ENCODE measurements at regions not wholly inside any gene's neighbourhood (a gene's known extent, or its start where the extent isn't known, plus 50 kb on each side); places are given as distances from the start of the nearest gene placed in this dataset.

GRCh38 chr9:87270848-87271234, 226.8 kb upstream of the DAPK1 start:
- H3K4me1 ChIP-seq (ENCODE audit: control insufficient read depth in 1 of 2, insufficient read depth in 2 of 2, low read length in 2 of 2), result no peaks in the 10 kb centered on the region
- ATAC-seq (no peak), DNase-seq (ENCODE audit: low read depth, low spot score) (no peak)
- TF ChIP-seq CTCF (IDR thresholded peaks at IDR 0.05 in 2 of 3, conservative IDR thresholded peaks at IDR 0.05 in 1 of 3; ENCODE audit: borderline replicate concordance in 1 of 3, insufficient read depth in 1 of 3, low read depth in 2 of 3, low read length in 2 of 3), result no peak
- TF ChIP-seq JUND (IDR thresholded peaks at IDR 0.05), result no peak
- TF ChIP-seq ELF1 (IDR thresholded peaks at IDR 0.05; ENCODE audit: borderline replicate concordance, low read depth), result no peak
- H3K27ac ChIP-seq (ENCODE audit: low read depth, low read length), result no peak overlapping the region
- H3K4me3 ChIP-seq (replicated peaks in 1 of 2; ENCODE audit: low read depth in 1 of 2, low read length in 2 of 2), result no peak overlapping the region
- intact Hi-C loops (cut with micrococcal nuclease), result loop anchor here (5.0 kb wide), 1 partner anchor 41 kb away; no protein-coding TSS in a partner anchor
- H3K36me3 ChIP-seq (ENCODE audit: control insufficient read depth in 1 of 2, insufficient read depth in 2 of 2, low read length in 2 of 2), result no peaks in the 10 kb centered on the region
- H3K79me2 ChIP-seq (ENCODE audit: insufficient read depth, low read length), result no peaks in the 10 kb centered on the region
- no peaks in the 10 kb centered on the region for H4K20me1 ChIP-seq (ENCODE audit: insufficient read depth)
- H3K27me3 ChIP-seq (ENCODE audit: insufficient read depth, low read length), result peaks cover 51% of the 10 kb centered on the region
- ChIA-PET POLR2A (no interaction called here), RAD21 (ENCODE audit: low non-redundant PET in 1 of 2, low total read pairs in 2 of 2, uncharacterized antibody in 2 of 2, unreplicated experiment in 2 of 2) (no interaction called here), CTCF (no interaction called here)
- H3K4me2 ChIP-seq (ENCODE audit: low read length), result no peak overlapping the region
- H3K9me3 ChIP-seq (ENCODE audit: control insufficient read depth in 1 of 2, insufficient read depth in 1 of 2, low read depth in 1 of 2, low read length in 2 of 2), result no peaks in the 10 kb centered on the region
- H2AFZ ChIP-seq (ENCODE audit: low read depth, low read length, poor library complexity, severe bottlenecking), result no peak overlapping the region
- no TSS peak for BruUV-seq (replicated peaks)
- no peaks in the 10 kb centered on the region for H3K9me2 ChIP-seq (ENCODE audit: insufficient read depth)
- no peak overlapping the region for H3K9ac ChIP-seq (ENCODE audit: low read length)

- no peaks in the 10 kb centered on the region for H4K20me1 ChIP-seq (ENCODE audit: insufficient read depth)
- BruUV-seq (replicated peaks), result no TSS peak
- no peaks in the 10 kb centered on the region for H3K9me2 ChIP-seq (ENCODE audit: insufficient read depth)
- no peaks in the 10 kb centered on the region for H3K4me1 ChIP-seq (ENCODE audit: control insufficient read depth in 1 of 2, insufficient read depth in 2 of 2, low read length in 2 of 2)
- RAD21 ChIA-PET (ENCODE audit: low non-redundant PET in 1 of 2, low total read pairs in 2 of 2, uncharacterized antibody in 2 of 2, unreplicated experiment in 2 of 2), result no interaction called here
- no peak overlapping the region for H3K27ac ChIP-seq (ENCODE audit: low read depth, low read length)
- CTCF ChIA-PET, result no interaction called here
- TF ChIP-seq CTCF (IDR thresholded peaks at IDR 0.05 in 2 of 3, conservative IDR thresholded peaks at IDR 0.05 in 1 of 3; ENCODE audit: borderline replicate concordance in 1 of 3, insufficient read depth in 1 of 3, low read depth in 2 of 3, low read length in 2 of 3) (no peak), SIN3A (IDR thresholded peaks at IDR 0.05; ENCODE audit: low read depth) (no peak), EGR1 (IDR thresholded peaks at IDR 0.05; ENCODE audit: low read depth) (no peak), CBX3 (IDR thresholded peaks at IDR 0.05; ENCODE audit: low read depth) (no peak), REST (IDR thresholded peaks at IDR 0.05; ENCODE audit: low read depth) (no peak), ELF1 (IDR thresholded peaks at IDR 0.05; ENCODE audit: borderline replicate concordance, low read depth) (no peak)
- H3K9ac ChIP-seq (ENCODE audit: low read length), result no peak overlapping the region
- peaks cover 51% of the 10 kb centered on the region for H3K27me3 ChIP-seq (ENCODE audit: insufficient read depth, low read length)
- intact Hi-C loops (cut with micrococcal nuclease), result loop anchor here (5.0 kb wide), 1 partner anchor 40 kb away; no protein-coding TSS in a partner anchor
- H2AFZ ChIP-seq (ENCODE audit: low read depth, low read length, poor library complexity, severe bottlenecking), result no peak overlapping the region
- no peaks in the 10 kb centered on the region for H3K79me2 ChIP-seq (ENCODE audit: insufficient read depth, low read length)
- POLR2A ChIA-PET, result no interaction called here
- DNase-seq (ENCODE audit: low read depth, low spot score) (no peak), ATAC-seq (no peak)
- no peak overlapping the region for H3K4me2 ChIP-seq (ENCODE audit: low read length)
- no peaks in the 10 kb centered on the region for H3K9me3 ChIP-seq (ENCODE audit: control insufficient read depth in 1 of 2, insufficient read depth in 1 of 2, low read depth in 1 of 2, low read length in 2 of 2)
- H3K4me3 ChIP-seq (replicated peaks in 1 of 2; ENCODE audit: low read depth in 1 of 2, low read length in 2 of 2), result no peak overlapping the region
- no peaks in the 10 kb centered on the region for H3K36me3 ChIP-seq (ENCODE audit: control insufficient read depth in 1 of 2, insufficient read depth in 2 of 2, low read length in 2 of 2)
These were observed 225.8 kb upstream of the DAPK1 start for GRCh38 chr9:87271696-87272477.

Measured in HCT116 (cell line).